Peyer's patch (tissue), 4 donors: ENCODE measurements at regions not wholly inside any gene's neighbourhood (a gene's known extent, or its start where the extent isn't known, plus 50 kb on each side); places are given as distances from the start of the nearest gene placed in this dataset.
A peak's percentile ranks its signal among the peaks of the same experiment; 100 is the strongest.

Experiments used
- DNase-seq, 3 donors: peaks; one replicate each; pipeline ENCODE4 v3.0.0-alpha.2; 2017 to 2019
- H3K27ac ChIP-seq, 4 donors: fragments of 200-600 bp; sonication (generic); one replicate each; pipeline ENCODE4 v1.5.1; 2016 to 2019
- H3K27me3 ChIP-seq, 2 donors: fragments of 200-600 bp; sonication (generic); one replicate each; pipeline ENCODE4 v1.5.1; 2019
- H3K36me3 ChIP-seq, 3 donors: fragments of 200-600 bp; sonication (generic); one replicate each; pipeline ENCODE4 v1.5.1; 2016 to 2019
- H3K4me1 ChIP-seq, 4 donors: fragments of 200-600 bp; sonication (generic); one replicate each; pipeline ENCODE4 v1.5.1; 2016 to 2019
- H3K4me3 ChIP-seq, 4 donors: fragments of 200-600 bp; sonication (generic); 1 replicate in 3 of 4; 2 replicates in 1 of 4; pipeline ENCODE4 v1.5.1; 2016 to 2019; ENCODE audit warnings: mild to moderate bottlenecking in 1 of 4
- H3K9me3 ChIP-seq, 4 donors: fragments of 200-600 bp; sonication (generic); one replicate each; pipeline ENCODE4 v1.5.1; 2016 to 2019; ENCODE audit warnings: mild to moderate bottlenecking in 1 of 4
- POLR2A ChIP-seq, 2 donors: fragments of 450-650 bp; IDR thresholded peaks; one replicate each; pipeline ENCODE4 v1.5.1; 2017; ENCODE audit warnings: antibody characterized with exemption in 2 of 2, mild to moderate bottlenecking in 2 of 2, moderate library complexity in 2 of 2
- TF ChIP-seq, protein P1 (sequence below), 6 experiments: fragments of 450-650 bp in 4 of 6; fragments of 200-600 bp in 2 of 6; sonication (generic) in 1 of 6; IDR thresholded peaks; one replicate each; pipeline ENCODE4 v1.5.1; 2017 to 2019; ENCODE audit warnings: antibody characterized with exemption in 6 of 6, mild to moderate bottlenecking in 3 of 6, moderate library complexity in 1 of 6

DNA sequence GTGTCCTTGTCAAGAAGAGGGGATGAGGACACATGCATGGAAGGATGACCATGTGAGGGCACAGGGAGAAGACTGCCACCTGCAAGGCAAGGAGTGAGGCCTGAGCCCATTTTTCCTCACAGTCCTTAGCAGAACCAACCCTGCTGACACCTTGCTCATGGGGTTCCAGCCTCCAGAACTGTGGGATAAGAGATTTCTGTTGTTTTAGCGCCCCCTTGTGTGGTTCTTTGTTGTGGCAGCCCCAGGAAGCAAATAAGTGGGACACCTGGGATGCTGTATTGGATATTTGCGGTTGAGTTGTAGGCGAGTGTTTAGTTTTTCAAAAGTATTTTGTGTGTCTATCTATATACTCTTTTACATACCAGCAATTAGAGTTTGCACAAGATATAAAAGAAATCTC is 206.4 kb downstream of the NXNL2 start:
- no peaks in the 10 kb centered on the region for H3K36me3 ChIP-seq
- no peak overlapping the region for H3K4me3 ChIP-seq
- peaks cover 0 to 8% (median 0%) of the 10 kb centered on the region in 4 donors for H3K4me1 ChIP-seq
- H3K27me3 ChIP-seq = no peaks in the 10 kb centered on the region
- DNase-seq = no peak
- TF ChIP-seq, protein P1, sequence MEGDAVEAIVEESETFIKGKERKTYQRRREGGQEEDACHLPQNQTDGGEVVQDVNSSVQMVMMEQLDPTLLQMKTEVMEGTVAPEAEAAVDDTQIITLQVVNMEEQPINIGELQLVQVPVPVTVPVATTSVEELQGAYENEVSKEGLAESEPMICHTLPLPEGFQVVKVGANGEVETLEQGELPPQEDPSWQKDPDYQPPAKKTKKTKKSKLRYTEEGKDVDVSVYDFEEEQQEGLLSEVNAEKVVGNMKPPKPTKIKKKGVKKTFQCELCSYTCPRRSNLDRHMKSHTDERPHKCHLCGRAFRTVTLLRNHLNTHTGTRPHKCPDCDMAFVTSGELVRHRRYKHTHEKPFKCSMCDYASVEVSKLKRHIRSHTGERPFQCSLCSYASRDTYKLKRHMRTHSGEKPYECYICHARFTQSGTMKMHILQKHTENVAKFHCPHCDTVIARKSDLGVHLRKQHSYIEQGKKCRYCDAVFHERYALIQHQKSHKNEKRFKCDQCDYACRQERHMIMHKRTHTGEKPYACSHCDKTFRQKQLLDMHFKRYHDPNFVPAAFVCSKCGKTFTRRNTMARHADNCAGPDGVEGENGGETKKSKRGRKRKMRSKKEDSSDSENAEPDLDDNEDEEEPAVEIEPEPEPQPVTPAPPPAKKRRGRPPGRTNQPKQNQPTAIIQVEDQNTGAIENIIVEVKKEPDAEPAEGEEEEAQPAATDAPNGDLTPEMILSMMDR (IDR thresholded peaks at IDR 0.05) = peak in 1 of 6 experiments; percentile 19
- no peak for TF ChIP-seq POLR2A (IDR thresholded peaks at IDR 0.05)
- H3K27ac ChIP-seq = no peak overlapping the region
- no peaks in the 10 kb centered on the region for H3K9me3 ChIP-seq

- DNase-seq = no peak
- no peak overlapping the region for H3K4me3 ChIP-seq
- H3K9me3 ChIP-seq = no peaks in the 10 kb centered on the region
- H3K27me3 ChIP-seq = no peaks in the 10 kb centered on the region
- no peaks in the 10 kb centered on the region for H3K36me3 ChIP-seq
- H3K27ac ChIP-seq = no peak overlapping the region
- peaks cover 0 to 15% (median 0%) of the 10 kb centered on the region in 4 donors for H3K4me1 ChIP-seq
- no peak for TF ChIP-seq POLR2A (IDR thresholded peaks at IDR 0.05)
- TF ChIP-seq, protein P1 (IDR thresholded peaks at IDR 0.05) = no peak
Observed at GRCh38 chr9:88742483-88742882, 207.5 kb downstream of the NXNL2 start.

DNA sequence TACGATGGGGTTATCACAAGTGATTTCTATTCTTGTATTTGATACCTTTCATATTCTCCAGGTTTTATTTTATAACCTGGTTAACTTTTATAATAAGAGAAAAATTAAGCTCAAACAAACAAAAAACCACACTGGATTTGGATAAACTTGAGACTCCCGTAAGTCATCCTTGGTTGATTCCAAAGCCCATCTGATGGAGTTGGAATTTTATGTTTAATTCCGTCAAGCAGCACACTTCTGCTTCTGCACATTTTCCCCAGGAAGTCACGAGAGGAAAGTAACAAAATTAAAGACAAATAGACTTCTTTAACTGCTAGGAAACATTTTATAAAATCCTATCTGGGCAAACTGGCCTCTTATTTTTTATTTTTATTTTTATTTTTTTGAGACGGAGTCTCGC is 207.9 kb downstream of the NXNL2 start:
- no peaks in the 10 kb centered on the region for H3K9me3 ChIP-seq
- no peaks in the 10 kb centered on the region for H3K27me3 ChIP-seq
- no peak for DNase-seq
- peaks cover 0 to 15% (median 0%) of the 10 kb centered on the region in 4 donors for H3K4me1 ChIP-seq
- no peak overlapping the region for H3K27ac ChIP-seq
- TF ChIP-seq, protein P1 (IDR thresholded peaks at IDR 0.05) = no peak
- no peak for TF ChIP-seq POLR2A (IDR thresholded peaks at IDR 0.05)
- no peak overlapping the region for H3K4me3 ChIP-seq
- no peaks in the 10 kb centered on the region for H3K36me3 ChIP-seq

DNA sequence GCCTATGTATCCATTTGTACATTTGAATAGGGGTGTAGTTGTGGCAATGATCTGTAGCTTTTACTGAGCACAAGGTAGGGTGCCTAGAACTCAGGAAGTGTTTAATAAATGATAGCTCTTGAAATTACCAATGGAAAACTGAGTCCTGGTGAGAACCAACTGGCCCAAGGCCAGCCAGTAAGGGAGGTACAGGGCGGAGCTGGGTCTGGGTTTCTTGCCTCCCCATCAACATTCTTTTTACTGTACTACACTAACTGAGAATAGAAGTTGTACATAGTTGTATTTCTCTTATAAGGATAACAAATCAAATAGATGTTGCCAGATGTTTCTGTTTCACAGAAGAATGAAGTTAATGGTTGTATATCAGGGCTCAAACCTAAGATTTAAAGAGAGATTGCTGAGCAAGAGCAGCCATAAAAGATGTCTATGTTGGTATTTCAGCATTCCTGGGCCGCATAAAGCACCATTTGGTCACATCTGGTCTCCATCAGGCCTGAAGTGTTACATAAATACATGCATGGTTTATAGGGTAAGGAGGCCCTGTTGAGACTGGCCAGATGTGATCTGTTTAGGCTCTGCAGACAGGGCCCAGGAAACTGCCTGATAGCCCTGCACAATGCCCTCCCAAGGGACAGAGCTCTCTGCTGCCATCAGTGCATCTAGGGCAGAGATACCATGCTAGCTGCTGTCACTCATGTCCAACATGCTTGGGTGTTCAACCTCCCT is 210.5 kb downstream of the NXNL2 start:
- no peaks in the 10 kb centered on the region for H3K9me3 ChIP-seq
- no peak for DNase-seq
- peaks cover 0 to 15% (median 0%) of the 10 kb centered on the region in 4 donors for H3K4me1 ChIP-seq
- no peaks in the 10 kb centered on the region for H3K27me3 ChIP-seq
- H3K4me3 ChIP-seq = no peak overlapping the region
- H3K36me3 ChIP-seq = no peaks in the 10 kb centered on the region
- TF ChIP-seq POLR2A (IDR thresholded peaks at IDR 0.05) = no peak
- TF ChIP-seq, protein P1 (IDR thresholded peaks at IDR 0.05) = no peak
- H3K27ac ChIP-seq = peak overlapping the region in 2 of 4 donors; percentile 13 to 24

- Histone ChIP-seq H3K4me3 (no peak overlapping the region), H3K27ac (peak overlapping the region in 3 of 4 donors; percentile 24 to 43 (median 27)), H3K9me3 (no peaks in the 10 kb centered on the region), H3K4me1 (peaks cover 0 to 15% (median 0%) of the 10 kb centered on the region in 4 donors), H3K27me3 (no peaks in the 10 kb centered on the region), H3K36me3 (no peaks in the 10 kb centered on the region)
- peak in 1 of 3 donors; percentile 59 for DNase-seq
- TF ChIP-seq, protein P1 (IDR thresholded peaks at IDR 0.05) = no peak
- TF ChIP-seq POLR2A (IDR thresholded peaks at IDR 0.05) = no peak
Observed at GRCh38 chr9:88746029-88746742, 211.2 kb downstream of the NXNL2 start.
